Vagina (tissue), 2 donors: ENCODE measurements at regions not wholly inside any gene's neighbourhood (a gene's known extent, or its start where the extent isn't known, plus 50 kb on each side); places are given as distances from the start of the nearest gene placed in this dataset.

ENCODE experiments used
- POLR2A ChIP-seq, 2 donors: fragments of 450-650 bp; IDR thresholded peaks; one replicate each; pipeline ENCODE4 v1.6.1; 2017; ENCODE audit warnings: antibody characterized with exemption in 2 of 2, mild to moderate bottlenecking in 2 of 2, moderate library complexity in 2 of 2
- POLR2AphosphoS5 ChIP-seq, 2 donors: sonication (generic); formaldehyde crosslinking; IDR thresholded peaks; one replicate each; pipeline ENCODE4 v1.9.0; 2017; ENCODE audit warnings: antibody characterized with exemption in 2 of 2, mild to moderate bottlenecking in 2 of 2, low read depth in 1 of 2; ENCODE audit not compliant: insufficient read depth in 1 of 2
- TF ChIP-seq, protein P1 (sequence below), 3 experiments: fragments of 450-650 bp in 2 of 3; fragments of 200-600 bp in 1 of 3; sonication (generic) in 1 of 3; IDR thresholded peaks; one replicate each; pipeline ENCODE4 v1.5.1; 2017 to 2019; ENCODE audit warnings: antibody characterized with exemption in 3 of 3, mild to moderate bottlenecking in 2 of 3, moderate library complexity in 2 of 3

DNA sequence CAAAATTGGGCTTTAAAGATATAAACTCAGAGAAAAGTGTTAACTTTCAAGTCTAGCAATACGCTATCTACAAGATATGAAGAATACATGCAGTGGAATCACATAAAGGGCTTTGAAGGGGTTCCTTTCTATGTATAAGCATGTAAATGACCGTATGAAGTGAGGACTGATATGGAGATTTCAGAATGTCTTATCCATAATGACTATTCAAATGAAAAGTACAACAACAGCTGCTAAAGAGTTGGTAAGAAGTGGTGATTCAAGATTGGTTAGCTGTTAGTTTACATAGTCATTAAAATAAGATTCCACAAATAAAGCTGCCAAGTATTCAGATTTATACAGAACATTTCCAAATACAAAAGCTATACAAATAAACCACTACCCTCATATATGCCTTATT is 153.4 kb upstream of the STARD13 start:
- TF ChIP-seq, protein P1, sequence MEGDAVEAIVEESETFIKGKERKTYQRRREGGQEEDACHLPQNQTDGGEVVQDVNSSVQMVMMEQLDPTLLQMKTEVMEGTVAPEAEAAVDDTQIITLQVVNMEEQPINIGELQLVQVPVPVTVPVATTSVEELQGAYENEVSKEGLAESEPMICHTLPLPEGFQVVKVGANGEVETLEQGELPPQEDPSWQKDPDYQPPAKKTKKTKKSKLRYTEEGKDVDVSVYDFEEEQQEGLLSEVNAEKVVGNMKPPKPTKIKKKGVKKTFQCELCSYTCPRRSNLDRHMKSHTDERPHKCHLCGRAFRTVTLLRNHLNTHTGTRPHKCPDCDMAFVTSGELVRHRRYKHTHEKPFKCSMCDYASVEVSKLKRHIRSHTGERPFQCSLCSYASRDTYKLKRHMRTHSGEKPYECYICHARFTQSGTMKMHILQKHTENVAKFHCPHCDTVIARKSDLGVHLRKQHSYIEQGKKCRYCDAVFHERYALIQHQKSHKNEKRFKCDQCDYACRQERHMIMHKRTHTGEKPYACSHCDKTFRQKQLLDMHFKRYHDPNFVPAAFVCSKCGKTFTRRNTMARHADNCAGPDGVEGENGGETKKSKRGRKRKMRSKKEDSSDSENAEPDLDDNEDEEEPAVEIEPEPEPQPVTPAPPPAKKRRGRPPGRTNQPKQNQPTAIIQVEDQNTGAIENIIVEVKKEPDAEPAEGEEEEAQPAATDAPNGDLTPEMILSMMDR (IDR thresholded peaks at IDR 0.05), result no peak
- TF ChIP-seq POLR2AphosphoS5 (IDR thresholded peaks at IDR 0.05; ENCODE audit: insufficient read depth in 1 of 2, low read depth in 1 of 2), result no peak
- no peak for TF ChIP-seq POLR2A (IDR thresholded peaks at IDR 0.05)
